ENCODE measurements at regions not wholly inside any gene's neighbourhood (a gene's known extent, or its start where the extent isn't known, plus 50 kb on each side); places are given as distances from the start of the nearest gene placed in this dataset.
"Not testable (repeated sequence)": the region's sequence is repeated elsewhere in the genome, so short reads cannot be mapped to it uniquely, and the experiment has no call there.

DNA sequence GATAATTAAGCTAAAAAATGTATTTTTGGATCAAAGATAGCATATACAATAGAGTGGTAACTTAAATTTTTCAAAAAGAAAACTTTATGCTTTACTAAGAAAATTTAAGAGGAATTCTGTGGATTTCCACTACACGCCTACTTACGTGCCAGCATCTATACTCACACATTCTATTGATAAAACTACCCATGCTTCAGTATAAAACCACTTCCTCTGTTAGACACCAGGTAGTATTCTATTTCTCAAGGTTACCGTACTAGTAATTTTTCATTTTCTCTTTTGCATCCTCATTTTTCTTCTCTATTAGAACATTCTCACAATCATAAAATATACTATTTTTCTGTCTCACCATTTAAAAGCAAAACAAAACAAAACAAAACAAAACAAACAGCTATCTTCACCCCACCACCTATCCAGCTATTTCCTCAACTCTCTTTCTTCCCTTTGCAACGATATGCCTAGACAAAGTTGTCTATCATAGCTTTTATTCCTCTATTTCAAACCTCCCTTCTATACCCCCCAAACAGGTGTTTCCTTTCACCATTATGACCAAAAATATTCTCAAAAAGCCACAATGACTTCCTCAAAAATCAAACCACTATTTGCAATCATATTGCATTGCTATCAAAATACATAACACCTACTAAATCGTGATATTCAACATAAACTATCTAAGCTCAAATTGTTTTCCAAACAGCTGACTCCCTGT is 1652.0 kb downstream of the MRPL39 start:
- no peak for DNase-seq (ENCODE audit: insufficient read length, low spot score)
- FAIRE-seq = no peak

GRCh38 chr21:23952269-23952668 is 1655.0 kb downstream of the MRPL39 start:
- FAIRE-seq = no peak
- no peak for DNase-seq (ENCODE audit: insufficient read length, low spot score)

DNA sequence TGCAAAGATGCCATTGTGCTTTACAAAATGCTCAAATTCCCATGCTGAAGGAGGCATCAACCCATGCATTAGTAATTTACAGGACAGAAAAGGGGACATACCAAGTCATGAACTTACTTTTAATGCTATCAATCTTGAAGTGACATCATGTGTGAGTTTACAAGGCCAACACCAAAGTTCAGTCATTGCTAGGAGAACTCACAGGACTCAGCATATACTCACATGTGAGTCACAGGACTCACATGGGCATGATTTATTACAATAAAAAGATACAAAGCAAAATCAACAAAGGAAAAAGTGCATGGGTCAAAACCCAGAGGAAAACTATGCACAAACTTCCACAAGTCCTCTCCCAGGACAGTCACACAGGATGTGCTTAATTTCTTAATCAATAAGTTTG is 1656.0 kb downstream of the MRPL39 start:
- DNase-seq (ENCODE audit: insufficient read length, low spot score) = peak; percentile 10
- no peak for FAIRE-seq

DNA sequence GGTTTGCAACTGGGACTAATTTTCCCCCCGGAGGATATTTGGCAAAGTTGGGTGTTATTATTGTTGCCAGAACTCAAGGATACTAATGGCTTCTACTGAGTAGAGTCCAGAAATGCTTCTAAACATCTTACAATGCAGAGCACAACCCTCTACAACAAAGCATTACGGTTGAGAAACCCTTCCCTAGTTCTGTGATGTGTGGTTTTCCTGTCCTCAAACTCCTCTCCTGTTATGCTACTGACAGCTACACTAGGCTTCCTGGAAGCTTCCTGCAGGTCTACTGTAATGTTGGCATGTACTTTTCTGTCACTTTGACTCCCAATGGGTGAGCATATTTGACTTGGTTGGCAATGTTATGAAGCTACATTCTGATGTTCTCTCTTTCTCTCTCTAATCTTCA is 1656.9 kb downstream of the MRPL39 start:
- no peak for DNase-seq (ENCODE audit: insufficient read length, low spot score)
- no peak for FAIRE-seq

DNA sequence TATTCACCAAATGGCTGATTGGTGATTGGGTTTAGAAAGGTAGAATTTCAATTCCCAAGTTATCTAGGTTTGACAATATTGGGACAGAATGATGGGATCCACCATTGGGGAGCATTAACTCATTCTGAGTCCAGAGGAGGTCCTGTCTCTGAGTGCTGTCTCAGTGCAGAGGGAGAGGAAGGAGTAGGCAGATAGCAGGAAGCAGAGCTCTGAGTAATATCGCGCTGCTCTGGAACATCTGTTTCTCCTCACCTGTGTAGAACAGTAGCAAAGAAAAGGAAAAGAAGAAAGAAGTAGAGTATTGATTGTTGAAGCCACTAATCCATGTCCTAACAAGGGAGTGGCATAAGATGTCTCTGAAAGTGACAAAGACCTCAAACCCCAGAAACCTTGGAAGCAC is 1657.8 kb downstream of the MRPL39 start:
- FAIRE-seq (no peak), DNase-seq (ENCODE audit: insufficient read length, low spot score) (no peak)

GRCh38 chr21:23939369-23940065 is 1667.8 kb downstream of the MRPL39 start:
- DNase-seq (ENCODE audit: insufficient read length, low spot score) = no peak
- no peak for FAIRE-seq

GRCh38 chr21:23936991-23937390 is 1670.3 kb downstream of the MRPL39 start:
- FAIRE-seq = no peak

DNA sequence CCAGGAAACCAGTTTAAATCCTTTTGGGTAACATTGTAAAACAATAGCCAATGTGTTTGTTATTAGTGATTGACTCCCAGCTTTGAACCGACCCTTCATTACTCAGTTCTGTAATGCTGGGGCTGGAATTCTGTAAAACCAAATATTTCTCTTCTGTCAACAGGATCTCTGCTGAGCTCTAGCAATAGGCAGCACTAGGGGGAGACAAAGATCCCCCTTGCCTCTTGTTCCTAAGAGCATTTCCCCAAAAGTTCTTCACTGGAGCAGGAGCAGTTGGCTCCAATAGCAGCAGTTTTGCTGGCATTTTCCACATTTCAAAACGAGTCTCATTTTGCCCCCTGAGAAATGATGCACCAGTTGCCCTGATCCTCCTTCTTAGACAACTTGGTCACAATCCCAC is 1671.1 kb downstream of the MRPL39 start:
- FAIRE-seq (no peak), DNase-seq (ENCODE audit: insufficient read length, low spot score) (peak; percentile 23)

More at GRCh38 chr21:23936991-23937390, 1670.3 kb downstream of the MRPL39 start:
- DNase-seq (ENCODE audit: insufficient read length, low spot score) = no peak

DNA sequence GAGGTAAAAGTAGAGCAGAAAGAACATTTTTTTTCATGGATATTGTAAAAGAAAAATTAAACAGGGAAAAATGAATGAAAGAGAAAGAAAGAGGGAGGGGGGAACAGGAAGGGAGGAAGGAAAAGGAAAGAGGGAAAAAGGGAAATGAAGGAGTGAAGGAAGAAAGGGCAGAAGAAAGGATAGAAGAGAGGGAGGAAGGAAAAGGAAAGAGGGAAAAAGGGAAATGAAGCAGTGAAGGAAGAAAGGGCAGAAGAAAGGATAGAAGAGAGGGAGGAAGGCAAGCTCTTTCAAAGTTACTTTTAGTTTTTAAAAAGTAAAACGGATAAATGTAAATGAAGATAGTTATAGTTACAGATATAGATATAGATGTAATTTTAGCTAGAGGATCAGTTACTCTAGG is 1676.7 kb downstream of the MRPL39 start:
- FAIRE-seq (no peak), DNase-seq (ENCODE audit: insufficient read length, low spot score) (no peak)

- not testable (repeated sequence) for DNase-seq (ENCODE audit: insufficient read length, low spot score); FAIRE-seq
These were observed 1680.9 kb downstream of the MRPL39 start for GRCh38 chr21:23926430-23926829.

GRCh38 chr21:23921670-23922418 is 1685.4 kb downstream of the MRPL39 start:
- DNase-seq (ENCODE audit: insufficient read length, low spot score) (no peak), FAIRE-seq (no peak)

- DNase-seq (ENCODE audit: insufficient read length, low spot score) (no peak), FAIRE-seq (no peak)
These were observed 1706.6 kb downstream of the MRPL39 start for GRCh38 chr21:23900727-23901126.

DNA sequence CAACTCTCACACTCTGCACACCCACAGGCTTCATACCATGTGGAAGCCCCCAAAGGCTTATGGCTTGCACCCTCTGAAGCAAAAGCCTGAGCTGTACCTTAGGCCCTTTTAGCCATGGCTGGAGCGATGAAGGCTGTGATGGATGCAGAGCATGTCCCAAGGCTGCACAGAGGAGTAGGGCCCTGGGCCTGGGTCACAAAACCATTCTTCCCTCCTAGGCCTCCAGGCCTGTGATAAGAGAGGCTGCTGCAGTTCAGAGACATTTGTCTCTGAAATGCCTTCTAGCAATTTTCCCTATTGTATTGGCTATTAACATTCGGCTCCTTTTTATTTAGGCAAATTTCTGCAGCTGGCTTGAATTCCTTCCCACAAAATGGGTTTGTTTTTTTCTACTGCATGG is 1707.7 kb downstream of the MRPL39 start:
- FAIRE-seq (no peak), DNase-seq (ENCODE audit: insufficient read length, low spot score) (no peak)

- FAIRE-seq (no peak), DNase-seq (ENCODE audit: insufficient read length, low spot score) (no peak)
These were observed 1716.6 kb downstream of the MRPL39 start for GRCh38 chr21:23890652-23891051.

DNA sequence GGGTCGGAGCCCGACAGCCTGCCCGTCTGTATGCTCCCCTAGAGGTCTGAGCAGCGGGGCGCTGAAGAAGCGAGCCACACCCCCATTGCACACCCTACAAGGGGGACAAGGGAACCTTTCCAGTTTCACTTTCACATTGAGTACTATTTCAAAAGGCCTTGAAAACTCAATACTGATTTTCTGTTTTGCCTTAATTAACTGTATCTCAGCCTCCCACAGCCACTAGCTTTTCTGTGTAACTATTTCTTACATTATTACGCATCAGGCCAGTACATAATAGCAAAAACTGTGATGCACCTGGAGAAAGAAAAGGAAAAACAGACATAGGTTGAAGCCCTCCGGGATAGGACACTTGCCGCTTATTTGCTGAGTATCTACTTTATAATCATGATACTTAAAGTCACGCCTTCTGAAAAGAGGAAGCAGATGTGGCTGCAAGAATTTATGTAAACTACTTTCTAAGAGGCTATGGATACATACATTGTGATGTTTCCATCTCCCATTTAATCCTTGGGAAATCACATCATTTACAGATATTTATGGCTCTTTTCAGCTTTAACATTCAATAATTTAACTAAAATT is 1719.5 kb downstream of the MRPL39 start:
- FAIRE-seq (no peak), DNase-seq (ENCODE audit: insufficient read length, low spot score) (no peak)

DNA sequence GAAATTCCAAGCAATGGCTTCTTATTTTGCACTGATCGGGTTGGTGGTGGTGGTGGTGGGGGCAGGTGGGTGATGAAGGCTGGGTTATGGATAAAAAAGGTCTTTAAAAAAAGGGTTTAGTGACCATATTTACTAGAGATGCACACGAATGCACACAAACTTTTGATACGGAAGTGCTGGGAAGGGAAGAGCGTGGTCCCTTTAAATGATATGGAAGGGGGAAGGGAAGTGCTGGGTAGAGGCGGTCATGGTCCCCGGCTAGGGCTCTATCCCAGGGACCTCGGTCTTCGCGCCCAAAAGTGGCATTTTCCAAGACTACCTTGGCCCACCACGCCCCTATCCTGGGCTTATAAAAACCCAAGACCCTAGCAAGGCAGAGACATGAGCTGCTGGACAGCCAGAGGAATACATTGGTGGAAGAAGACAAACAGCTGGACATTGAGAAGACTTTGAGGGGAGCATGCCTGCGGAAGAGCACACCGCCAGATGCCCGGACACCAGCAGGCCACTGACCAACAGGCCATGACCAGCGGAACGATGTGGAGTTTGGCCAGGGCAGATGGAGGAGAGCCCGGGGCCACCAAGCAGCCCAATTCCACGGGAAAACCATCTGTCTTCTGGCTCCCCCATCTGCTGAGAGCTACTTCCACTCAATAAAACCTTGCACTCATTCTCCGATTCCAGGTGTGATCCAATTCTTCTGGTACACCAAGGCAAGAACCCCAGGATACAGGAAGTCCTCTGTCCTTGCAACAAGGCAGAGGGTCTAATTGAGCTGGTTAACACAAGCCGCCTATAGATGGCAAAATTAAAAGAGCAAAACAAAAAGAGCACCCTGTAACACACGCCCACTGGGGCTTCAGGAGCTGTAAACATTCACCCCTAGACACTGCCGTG is 1720.2 kb downstream of the MRPL39 start:
- FAIRE-seq (no peak), DNase-seq (ENCODE audit: insufficient read length, low spot score) (no peak)

DNA sequence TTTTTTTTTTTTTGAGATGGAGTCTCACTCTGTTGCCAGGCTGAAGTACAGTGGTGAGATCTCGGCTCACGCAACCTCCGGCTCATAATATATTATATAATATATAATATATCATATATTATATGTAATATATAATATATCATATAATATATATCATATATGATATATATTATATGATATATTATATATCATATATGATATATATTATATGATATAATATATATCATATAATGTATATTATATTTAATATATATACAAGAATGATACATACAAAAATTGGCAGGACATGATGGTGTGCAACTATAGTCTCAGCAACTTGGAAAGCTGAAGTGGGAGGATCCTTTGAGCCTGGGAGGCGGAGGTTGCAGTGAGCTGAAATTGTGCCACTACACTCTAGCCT is 1725.5 kb downstream of the MRPL39 start:
- DNase-seq (ENCODE audit: insufficient read length, low spot score) = no peak
- no peak for FAIRE-seq

- FAIRE-seq (no peak), DNase-seq (ENCODE audit: insufficient read length, low spot score) (no peak)
These were observed 1730.2 kb downstream of the MRPL39 start for GRCh38 chr21:23876925-23877558.

DNA sequence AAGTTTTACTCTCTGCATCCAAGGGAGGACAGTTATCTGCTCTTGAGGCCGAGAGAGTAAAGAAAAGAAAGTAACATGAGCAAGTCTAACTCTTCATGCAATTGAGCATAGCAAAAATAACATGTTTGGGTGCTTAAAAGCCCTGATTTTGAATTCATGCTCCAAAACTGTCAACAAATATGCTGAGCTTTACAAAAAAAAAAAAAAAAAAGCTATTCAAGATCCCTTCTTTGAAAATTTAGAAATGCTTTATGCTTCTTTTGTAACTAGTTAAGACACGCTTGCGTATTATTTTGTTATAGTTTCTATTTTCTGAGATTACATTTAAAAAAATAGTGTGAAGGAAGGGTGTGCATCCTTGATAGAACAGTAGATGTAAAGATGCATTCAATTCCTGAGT is 1733.0 kb downstream of the MRPL39 start:
- DNase-seq (ENCODE audit: insufficient read length, low spot score) (no peak), FAIRE-seq (no peak)

All from HTR-8/SVneo (cell line).